Gastroesophageal sphincter (tissue), 3 donors: ENCODE measurements at regions not wholly inside any gene's neighbourhood (a gene's known extent, or its start where the extent isn't known, plus 50 kb on each side); places are given as distances from the start of the nearest gene placed in this dataset.

Experiments
- CTCF ChIP-seq, 4 experiments: fragments of 200-600 bp in 2 of 4; fragments of 450-650 bp in 2 of 4; sonication (generic) in 1 of 4; IDR thresholded peaks; one replicate each; pipeline ENCODE4 v1.5.1; 2017 to 2019; ENCODE audit warnings: antibody characterized with exemption in 4 of 4, mild to moderate bottlenecking in 2 of 4, moderate library complexity in 2 of 4
- EP300 ChIP-seq: sonication (generic); formaldehyde crosslinking; IDR thresholded peaks from one replicate; pipeline ENCODE4 v1.6.1; 2017; ENCODE audit warnings: antibody characterized with exemption, mild to moderate bottlenecking
- POLR2A ChIP-seq, 2 donors: fragments of 450-650 bp; IDR thresholded peaks; one replicate each; pipeline ENCODE4 v1.6.1; 2017; ENCODE audit warnings: antibody characterized with exemption in 2 of 2, mild to moderate bottlenecking in 2 of 2, moderate library complexity in 1 of 2

DNA sequence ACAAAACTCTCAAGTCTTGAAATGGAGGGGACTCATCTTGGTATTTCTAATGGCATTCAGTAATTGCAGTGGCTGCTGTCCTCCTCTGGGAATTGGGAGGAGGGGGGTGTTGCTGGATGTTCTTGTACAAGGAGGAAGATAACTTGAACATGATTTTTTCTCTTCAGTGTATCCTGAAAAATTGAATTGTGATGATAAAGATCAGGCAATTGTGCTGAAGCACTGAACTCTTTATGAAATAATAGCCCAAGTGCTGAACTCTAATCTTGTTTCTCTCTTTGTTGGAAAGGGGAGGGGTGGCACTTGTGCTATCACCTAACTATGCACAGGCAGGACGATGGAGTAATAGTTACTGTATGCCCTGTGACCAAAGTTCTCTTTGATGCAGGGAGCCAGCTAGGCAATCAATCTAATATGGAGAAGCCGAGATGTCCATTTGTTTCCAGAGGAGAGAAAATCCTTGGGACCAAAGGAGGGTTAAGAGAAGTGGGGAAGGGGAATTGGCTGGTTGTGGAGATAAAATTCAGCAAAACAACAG is 68.1 kb upstream of the ATP2C1 start:
- TF ChIP-seq EP300, result no peak
- TF ChIP-seq CTCF (IDR thresholded peaks at IDR 0.05), result no peak
- TF ChIP-seq POLR2A (IDR thresholded peaks at IDR 0.05), result no peak
